Ureter (tissue), 1 donor: ENCODE measurements at regions not wholly inside any gene's neighbourhood (a gene's known extent, or its start where the extent isn't known, plus 50 kb on each side); places are given as distances from the start of the nearest gene placed in this dataset.
"Not testable (repeated sequence)": the region's sequence is repeated elsewhere in the genome, so short reads cannot be mapped to it uniquely, and the experiment has no call there.

Experiments
- DNase-seq: peaks from one replicate; pipeline ENCODE4 v3.0.0-alpha.2; 2020; ENCODE audit warnings: low spot score
- donor health status: DM: yes; HTN: yes; CAD: no.

DNA sequence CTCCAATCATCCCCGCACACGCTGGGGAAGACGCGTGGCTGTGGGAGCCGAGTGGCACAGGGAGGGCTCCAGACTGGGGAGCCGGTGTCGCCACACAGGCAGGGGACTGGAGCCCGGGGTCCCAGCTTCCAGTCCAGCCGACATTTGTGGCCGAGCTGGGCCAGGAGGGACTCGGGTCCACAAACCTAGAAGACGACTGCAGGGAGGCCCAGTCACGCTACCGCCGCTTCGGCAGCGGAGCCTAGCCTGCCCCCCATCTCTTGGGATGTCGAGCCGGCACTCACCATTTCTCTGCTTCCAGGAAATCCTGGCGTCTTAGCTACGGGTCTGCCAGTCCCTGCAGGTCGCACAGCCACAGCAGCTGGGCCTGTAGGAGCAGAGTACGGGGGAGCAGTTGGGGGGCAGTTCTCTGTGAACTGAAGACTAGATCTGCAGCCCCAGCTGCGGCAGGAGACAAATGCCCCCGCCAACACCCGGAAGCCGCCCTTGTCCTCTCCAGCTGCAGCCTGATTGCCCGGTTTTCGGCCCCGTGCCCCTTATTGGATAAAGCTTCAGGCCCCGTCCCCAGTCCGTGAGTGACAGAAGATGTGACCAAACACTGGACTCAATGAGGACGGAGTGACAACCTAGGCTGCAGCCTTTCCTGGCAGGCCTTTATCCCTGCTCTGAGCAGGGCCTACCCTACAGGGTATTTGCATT is 270.7 kb downstream of the ZNF33B start:
- DNase-seq: peak; percentile 91

DNA sequence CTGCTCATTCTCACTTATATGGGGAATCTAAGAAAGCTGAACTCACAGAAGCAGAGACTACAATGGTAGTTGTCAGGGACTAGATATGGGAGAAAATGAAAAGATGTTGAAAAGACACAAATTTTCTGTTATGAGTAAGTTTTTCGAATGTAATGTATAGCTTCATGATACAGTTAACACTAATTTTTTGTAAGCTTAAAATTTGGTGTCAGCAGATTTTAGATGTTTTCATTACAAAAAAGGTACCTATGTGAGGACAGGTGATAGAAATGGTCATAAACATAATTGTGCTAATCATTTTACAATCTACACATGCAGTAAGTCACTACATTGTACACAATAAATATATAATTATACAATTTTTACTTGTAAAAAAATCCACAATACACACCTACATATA is 286.6 kb downstream of the ZNF33B start:
- DNase-seq: no peak

DNA sequence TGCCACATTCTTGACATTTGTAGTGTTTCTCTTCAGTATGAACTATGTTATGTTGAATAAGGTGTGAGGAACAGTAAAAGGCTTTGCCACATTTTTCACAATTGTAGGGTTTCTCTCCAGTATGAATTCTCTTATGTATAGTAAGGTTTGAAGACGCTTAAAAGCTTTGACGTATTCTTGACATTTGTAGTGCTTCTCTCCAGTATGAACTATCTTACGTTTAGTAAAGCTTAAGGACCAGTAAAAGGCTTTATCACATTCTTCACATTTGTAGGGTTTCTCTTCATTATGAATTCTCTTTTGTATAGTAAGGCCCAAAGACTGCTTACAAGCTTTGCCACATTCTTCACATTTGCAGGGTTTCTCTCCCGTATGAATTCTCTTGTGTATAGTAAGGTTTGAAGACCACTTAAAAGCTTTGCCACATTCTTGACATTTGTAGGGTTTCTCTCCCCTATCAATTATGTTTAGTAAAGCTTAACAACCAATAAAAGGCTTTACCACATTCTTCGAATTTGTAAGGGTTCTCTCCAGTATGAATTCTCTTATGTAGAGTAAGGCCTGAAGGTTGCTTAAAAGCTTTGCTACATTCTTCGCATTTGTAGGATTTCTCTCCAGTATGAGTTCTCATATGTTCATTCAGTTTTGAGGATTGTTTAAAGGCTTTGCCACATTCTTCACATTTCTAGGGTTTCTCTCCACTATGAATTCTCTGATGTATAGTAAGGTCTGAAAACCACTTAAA is 301.6 kb downstream of the ZNF33B start:
- not testable (repeated sequence) for DNase-seq

DNA sequence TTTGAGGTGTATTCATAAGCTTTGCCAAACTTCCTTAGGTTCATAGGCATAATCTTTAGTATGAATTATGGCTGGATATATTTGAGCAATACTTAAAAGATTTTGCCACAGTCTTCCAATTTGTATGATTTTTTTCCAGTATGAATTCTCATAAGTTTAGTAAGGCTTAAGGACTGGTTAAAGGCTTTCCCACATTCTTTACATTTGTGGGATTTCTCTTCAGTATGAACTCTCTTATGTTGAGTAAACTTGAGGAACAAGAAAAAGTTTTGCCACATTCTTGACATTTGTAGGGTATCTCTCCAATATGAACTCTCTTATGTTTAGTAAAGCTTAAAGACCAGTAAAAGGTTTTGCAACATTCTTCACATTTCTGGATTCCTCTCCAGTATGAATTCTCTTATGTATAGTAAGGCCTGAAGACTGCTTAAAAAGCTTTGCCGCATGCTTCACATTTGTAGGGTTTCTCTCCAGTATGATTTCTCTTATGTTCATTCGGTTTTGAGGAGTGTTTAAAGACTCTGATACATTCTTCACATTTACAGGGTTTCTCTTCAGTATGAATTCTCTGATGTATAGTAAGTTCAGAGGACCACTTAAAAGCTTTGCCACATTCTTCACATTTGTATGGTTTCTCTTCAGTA is 302.6 kb downstream of the ZNF33B start:
- DNase-seq: not testable (repeated sequence)

DNA sequence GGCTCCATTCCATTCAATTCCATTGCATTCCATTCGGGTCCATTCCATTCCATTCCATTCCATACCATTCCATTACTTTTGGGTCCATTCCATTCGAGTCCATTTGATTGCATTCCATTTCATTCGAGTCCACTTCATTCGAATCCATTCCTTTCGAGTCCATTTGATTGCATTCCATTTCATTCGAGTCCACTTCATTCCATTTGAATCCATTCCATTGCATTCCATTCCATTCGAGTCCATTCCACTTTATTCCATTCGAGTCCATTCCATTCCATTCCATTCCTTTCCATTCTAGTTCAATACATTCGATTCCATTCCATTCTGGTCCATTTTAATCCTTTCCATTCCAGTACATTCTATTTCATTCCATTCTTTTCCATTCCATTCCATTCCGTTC is 334.0 kb downstream of the ZNF33B start:
- no peak for DNase-seq

DNA sequence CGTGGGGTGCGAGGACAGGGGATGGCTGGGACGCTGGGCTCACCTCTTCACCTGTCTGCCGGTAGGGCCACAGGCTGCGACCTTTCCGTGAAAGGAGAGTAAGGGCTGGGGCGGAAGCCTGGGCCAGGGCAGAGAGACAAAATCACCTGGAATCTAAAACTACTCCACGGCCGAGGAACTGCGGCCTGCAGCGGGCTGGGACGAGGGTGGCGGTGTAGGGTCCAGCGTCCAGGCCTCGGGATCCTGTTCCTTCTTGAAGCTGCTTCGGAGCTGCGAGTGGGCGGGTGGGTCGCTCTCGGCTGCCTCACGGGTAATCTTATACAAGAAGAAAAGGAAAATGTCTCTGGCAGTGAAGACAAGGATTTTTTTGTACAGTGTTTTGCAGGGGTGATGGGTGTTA is 356.5 kb downstream of the ZNF33B start:
- DNase-seq: not testable (repeated sequence)

DNA sequence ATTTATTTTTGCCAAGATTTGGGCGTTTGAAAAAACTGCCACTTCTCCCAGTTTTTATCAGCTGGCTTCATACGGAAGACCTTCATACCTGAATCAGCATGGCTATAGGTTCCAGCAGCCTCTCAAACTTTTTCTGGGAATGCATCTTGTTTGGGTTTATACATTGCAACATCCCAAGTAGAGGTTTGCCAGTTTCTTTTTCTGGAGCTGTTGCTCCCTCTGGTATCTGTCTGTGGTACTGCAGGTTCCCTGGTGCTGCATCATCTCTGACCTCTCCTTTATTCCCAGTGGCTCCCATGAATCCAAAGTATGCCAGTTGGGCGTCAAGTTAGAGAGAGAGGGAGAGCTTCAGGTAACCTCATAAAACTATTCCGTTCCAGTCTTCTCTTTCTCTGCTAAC is 368.6 kb downstream of the ZNF33B start:
- not testable (repeated sequence) for DNase-seq

DNA sequence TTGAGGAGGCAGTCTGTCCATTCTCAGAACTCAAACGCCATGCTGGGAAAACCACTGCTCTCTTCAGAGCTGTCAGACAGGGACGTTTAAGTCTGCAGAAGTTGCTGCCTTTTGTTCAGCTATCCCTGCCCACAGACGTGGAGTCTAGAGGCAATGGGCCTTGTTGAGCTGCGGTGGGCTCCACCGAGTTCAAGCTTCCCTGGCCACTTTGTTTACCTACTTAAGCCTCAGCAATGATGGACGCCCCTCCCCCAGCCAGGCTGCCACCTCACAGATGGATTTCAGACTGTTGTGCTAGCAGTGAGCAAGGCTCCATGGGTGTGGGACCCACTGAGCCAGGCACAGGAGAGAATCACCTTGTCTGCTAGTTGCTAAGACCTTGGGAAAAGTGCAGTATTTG is 375.1 kb downstream of the ZNF33B start:
- DNase-seq: not testable (repeated sequence)

DNA sequence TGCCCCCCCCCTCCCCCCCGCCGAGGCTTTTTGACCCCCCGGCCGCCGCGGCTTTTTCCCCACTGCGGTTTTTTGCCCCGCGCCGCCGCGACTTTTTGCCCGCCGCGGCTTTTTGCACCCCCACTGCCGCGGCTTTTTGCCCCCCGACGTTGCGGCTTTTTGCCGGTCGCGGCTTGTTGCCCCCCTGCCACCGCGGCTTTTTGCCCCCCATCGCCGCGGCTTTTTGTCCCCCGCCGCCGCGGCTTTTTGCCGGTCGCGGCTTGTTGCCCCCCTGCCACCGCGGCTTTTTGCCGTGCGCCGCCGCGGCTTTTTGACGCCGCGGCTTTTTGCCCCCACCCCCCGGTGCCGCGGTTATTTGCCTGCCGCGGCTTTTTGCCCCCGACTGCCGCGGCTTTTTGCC is 395.4 kb downstream of the ZNF33B start:
- DNase-seq: not testable (repeated sequence)

DNA sequence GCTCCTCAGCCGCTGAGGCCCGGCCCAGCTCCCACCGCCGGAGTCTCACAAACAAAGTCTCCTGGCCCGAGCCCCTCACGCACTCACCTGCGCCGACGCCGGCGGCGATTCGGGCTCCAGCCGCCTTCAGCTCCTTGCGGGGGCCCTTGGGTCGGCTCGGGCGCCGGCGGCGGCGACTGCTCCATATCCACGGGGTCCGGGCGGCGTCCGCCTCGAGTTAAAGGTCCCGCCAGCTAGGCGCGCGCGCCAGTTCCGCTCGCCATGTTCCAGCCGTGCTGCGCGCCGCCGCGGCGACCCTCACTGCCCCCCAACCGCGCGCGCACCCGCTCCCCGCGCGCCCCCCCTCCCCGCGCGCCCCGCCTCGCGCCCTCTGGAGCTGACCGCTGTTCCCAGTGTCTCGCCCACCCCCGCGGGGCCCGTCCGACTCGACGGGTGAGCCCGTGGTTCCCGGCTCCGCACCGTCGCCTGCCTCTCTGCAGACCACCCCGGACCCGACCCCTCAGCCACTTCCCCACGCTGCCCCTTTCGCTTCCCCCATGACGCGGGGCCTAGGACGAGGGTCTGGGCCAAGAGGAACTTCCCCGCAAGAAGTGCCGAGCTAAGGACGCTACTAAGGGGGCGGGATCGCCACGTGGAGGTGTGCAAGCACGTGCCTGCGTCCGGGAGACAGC is 396.1 kb downstream of the ZNF33B start:
- no peak for DNase-seq

DNA sequence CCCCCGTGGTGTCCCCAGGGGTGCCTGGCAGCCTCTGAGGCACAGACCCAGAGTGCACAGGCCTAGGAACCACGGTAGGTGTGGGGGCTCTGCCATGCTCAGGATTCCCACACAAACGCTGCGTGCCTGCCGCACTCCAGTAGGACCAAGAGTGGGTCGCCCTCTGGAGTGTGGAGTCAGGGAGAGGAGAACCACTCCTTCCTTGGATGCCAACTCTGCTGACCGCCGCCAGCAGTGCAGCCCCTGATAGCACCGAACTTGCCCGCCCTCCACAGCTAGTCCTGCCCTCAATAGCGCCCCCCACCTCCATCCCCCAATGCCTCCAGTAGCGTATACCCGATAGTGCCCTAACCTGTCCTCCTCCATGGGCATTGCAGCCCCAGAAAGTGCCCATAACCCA is 402.0 kb downstream of the ZNF33B start:
- DNase-seq: not testable (repeated sequence)

DNA sequence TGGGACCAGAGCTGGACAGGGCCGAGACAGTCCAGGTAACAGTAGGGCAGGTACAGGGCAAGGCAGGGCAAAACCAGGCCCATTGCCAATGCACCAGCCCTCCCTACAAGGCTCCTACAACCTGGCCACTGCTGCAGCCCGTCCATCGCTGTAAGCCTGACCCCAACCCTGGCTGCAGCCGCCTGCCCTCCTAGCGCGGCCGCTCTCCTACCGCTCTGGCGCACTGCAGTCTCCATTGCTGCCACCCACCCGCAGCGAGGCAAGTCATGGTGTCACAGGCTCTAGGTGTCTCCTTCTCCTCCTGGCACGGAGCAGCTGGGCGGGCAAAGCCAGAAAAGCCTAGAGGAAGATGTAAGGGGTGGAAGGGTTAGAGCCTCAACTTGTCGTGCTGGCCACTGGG is 402.6 kb downstream of the ZNF33B start:
- not testable (repeated sequence) for DNase-seq

DNA sequence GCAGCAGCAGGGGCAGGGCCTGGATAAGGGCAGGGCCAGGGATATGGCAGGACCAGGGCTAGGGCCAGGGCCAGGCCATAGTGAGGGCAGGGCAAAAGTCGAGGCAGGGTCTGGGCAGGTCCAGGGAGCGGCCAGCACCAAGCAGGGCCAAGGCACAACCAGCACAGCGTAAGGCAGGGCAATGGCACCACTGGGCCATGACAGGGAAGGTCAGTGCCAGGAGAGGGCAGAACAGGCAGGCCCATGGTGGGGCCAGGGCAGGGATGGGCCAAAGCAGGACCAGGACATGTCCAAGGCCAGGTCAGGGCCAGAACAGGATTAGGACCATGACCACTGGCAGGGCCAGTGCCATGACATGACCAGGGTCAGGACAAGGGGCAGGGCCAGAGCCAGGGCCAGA is 403.1 kb downstream of the ZNF33B start:
- not testable (repeated sequence) for DNase-seq

DNA sequence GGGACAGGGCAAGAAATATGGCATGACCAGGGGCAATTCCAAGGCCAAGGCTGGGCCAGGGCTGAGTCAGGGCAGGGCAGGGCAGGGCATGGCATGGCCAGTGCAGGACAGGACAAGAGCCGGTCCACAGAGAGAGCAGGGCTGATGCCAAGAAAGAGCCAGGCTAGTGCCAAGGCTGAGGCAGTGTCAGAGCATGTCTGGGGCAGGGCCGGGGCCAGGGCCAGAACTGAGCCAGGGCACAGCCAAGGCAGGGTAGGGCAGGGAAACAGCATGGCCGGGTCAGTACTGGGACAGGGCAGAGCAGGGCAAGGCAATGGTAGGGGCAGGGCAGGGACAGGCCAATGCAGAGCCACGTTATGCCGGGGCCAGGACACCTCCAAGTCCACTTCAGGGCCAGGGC is 403.9 kb downstream of the ZNF33B start:
- DNase-seq: not testable (repeated sequence)

DNA sequence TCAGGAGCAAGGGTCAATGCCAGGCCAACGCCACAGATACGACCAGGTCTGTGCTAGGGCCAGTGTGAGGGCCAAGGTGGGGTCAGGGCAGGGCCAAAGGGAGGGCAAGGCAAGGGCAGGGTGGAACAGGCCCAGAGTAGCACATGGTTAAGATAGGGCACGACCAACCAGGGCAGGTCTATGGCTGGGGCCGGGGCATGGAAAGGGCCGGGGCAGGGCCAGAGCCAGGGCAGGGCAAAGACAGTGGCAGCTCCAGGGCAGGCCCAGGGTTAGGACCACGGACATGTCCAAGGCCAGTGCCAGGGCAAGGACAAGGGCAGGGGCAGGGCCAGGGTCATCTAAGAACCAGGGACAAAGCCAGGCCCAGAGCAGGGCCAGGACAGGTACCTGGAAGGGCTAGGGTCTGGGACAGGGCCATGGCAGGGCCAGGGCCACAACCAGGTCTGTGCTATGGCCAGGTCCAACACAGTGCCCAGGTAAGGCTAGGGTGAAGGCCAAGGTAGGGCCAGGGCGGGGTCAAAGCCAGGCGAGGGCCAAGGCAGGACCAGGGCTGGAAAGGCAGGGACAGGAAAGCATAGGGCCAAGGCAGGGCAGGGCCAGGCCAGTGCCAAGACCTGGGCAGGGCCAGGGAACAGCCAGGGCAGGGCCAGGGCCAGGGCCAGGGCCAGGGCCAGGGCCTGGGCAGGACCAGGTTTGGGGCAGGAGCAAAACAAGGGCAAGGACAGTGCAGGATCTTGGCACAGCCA is 404.7 kb downstream of the ZNF33B start:
- not testable (repeated sequence) for DNase-seq

DNA sequence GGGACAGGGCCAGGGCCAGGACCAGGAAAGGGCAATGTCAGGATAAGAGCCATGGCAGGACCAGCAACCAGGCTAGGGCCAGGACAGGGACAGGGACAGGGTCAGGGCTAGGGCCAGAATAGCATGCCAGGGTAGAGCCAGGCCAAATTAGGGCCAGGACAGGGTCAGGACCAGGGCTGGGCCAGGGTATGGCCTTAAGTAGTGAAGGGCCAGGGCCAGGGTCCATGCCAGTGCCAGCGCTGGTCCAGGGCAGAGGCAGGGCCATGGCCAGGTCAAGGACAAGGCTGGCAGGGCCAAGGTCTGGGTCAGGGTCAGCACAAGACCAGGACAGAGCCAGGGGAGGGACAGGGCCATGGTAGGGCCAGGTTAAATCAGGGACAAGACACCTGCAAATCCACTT is 405.4 kb downstream of the ZNF33B start:
- DNase-seq: not testable (repeated sequence)

DNA sequence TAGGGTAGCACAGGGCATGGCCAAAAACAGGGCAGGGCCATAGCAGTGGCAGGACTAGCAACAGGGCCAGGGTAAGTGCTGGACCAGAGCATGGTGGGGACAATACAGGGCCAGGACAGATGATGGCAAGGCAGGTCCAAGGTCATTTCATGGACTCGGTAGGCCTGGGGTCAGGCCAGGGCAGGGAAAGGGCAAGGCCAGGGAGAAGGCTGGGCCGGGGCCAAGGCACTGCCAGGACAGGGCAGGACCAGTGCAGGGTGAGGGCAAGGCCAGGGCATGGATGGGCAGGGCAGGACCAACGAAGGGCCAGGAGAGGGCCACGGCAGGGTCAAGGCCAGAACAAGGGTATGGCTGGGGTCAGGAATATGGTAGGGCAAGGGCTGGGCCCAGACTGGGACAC is 407.6 kb downstream of the ZNF33B start:
- DNase-seq: not testable (repeated sequence)

DNA sequence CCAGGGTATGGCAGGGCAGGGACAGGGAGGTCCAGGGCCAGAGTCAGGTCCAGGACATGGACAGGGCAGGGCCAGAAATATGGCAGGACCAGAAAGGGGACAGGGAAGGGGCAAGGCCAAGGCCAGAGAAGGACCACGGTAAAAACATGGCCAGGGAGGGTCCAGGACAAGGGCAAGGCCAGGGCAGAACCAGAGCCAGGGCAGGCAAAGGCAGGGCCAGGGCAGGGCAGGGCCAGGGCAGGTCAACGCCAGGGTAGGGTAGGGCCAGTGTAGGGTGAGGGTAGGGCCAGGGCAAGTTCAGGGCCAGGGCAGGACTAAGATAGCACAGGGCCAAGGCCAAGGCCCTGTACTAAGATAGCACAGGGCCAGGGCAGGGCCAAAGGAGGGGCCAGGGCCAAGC is 408.3 kb downstream of the ZNF33B start:
- DNase-seq: not testable (repeated sequence)

DNA sequence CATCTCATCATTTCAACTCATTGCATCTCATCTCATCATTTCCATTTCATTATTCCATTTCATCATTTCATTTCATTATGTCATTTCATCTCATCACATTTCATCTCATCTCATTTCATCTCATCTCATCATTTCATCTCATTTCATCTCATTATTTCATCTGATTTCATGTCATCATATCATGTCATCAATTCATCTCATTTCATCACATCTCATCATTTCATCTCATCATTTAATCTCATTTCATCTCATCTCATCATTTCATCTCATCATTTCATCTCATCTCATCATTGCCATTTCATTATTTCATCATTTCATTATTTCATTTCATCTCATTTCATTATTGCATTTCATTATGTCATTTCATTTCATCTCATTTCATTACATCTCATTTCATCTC is 410.5 kb downstream of the ZNF33B start:
- not testable (repeated sequence) for DNase-seq

DNA sequence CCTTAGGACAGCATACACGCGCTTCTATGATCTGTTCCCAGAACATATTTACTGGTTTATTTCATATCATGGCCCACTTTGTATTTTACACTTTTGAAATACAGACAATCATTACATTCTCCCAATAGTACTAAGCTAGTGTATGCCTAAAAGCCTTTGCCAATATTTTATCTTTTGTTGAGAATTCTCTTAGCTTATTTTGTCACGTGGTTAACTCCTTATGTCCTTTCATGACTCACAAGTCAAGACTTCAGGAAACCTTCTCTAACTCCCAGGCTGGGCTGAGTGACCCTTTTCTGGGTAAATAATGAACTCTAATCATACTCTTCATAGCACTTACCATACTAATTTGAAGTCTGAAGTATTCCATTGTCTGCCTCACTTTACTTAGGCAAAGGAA is 444.8 kb downstream of the ZNF33B start:
- not testable (repeated sequence) for DNase-seq

DNA sequence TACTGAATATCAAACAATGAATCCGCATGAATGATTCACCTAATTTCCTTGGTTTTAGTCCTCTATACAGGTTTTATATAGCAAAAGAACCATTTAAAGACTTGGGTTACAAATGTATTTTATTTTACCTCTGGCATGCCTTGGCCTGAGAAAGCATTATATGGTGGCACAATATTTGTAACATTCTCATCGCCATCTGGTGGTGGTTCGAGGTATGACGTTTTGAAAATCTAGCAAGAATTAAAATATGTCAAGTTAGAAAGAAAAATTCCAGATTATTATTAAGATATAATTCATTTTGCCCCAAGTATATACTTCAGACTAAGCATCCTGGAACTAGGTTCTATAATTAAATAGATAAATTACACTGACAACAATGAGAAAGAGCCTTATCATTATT is 445.9 kb downstream of the ZNF33B start:
- DNase-seq: not testable (repeated sequence)
